GM18519 (cell line): ENCODE measurements at regions not wholly inside any gene's neighbourhood (a gene's known extent, or its start where the extent isn't known, plus 50 kb on each side); places are given as distances from the start of the nearest gene placed in this dataset.

ENCODE experiments used
- ATAC-seq: cut with Tn5 transposase; IDR thresholded peaks from one replicate; pipeline ENCODE4 v1.9.1; 2021; ENCODE audit warnings: mild to moderate bottlenecking, moderate library complexity; ENCODE audit not compliant: unreplicated experiment, low FRiP score

- ATAC-seq = no peak
Measured at GRCh38 chr1:69284508-69284907, 283.2 kb upstream of the LRRC7 start.

- ATAC-seq = no peak
Measured at GRCh38 chr1:69288416-69288815, 279.3 kb upstream of the LRRC7 start.

GRCh38 chr1:69290291-69290690, 277.4 kb upstream of the LRRC7 start:
- ATAC-seq = no peak

GRCh38 chr1:69291541-69291940, 276.2 kb upstream of the LRRC7 start:
- ATAC-seq = no peak

GRCh38 chr1:69292833-69293232, 274.9 kb upstream of the LRRC7 start:
- no peak for ATAC-seq

- no peak for ATAC-seq
Measured at GRCh38 chr1:69294171-69294570, 273.6 kb upstream of the LRRC7 start.

- no peak for ATAC-seq
Measured at GRCh38 chr1:69295265-69295664, 272.5 kb upstream of the LRRC7 start.

GRCh38 chr1:69305621-69306020, 262.1 kb upstream of the LRRC7 start:
- no peak for ATAC-seq

GRCh38 chr1:69312055-69312732, 255.5 kb upstream of the LRRC7 start:
- no peak for ATAC-seq

- ATAC-seq = no peak
Measured at GRCh38 chr1:69313118-69313517, 254.6 kb upstream of the LRRC7 start.

GRCh38 chr1:69315416-69315815, 252.3 kb upstream of the LRRC7 start:
- no peak for ATAC-seq

- ATAC-seq = no peak
Measured at GRCh38 chr1:69315823-69316222, 251.9 kb upstream of the LRRC7 start.

- no peak for ATAC-seq
Measured at GRCh38 chr1:69319287-69319686, 248.4 kb upstream of the LRRC7 start.

- ATAC-seq = peak; percentile 69
Measured at GRCh38 chr1:69320757-69321211, 246.9 kb upstream of the LRRC7 start.

- no peak for ATAC-seq
Measured at GRCh38 chr1:69321311-69321710, 246.4 kb upstream of the LRRC7 start.

- no peak for ATAC-seq
Measured at GRCh38 chr1:69328186-69328585, 239.5 kb upstream of the LRRC7 start.

GRCh38 chr1:69363236-69363635, 204.5 kb upstream of the LRRC7 start:
- no peak for ATAC-seq

- ATAC-seq = no peak
Measured at GRCh38 chr1:69373520-69373919, 194.2 kb upstream of the LRRC7 start.

GRCh38 chr1:69376408-69376807, 191.3 kb upstream of the LRRC7 start:
- no peak for ATAC-seq

GRCh38 chr1:69377507-69377906, 190.2 kb upstream of the LRRC7 start:
- no peak for ATAC-seq

- ATAC-seq = no peak
Measured at GRCh38 chr1:69388044-69388443, 179.7 kb upstream of the LRRC7 start.

GRCh38 chr1:69400128-69400527, 167.6 kb upstream of the LRRC7 start:
- ATAC-seq = no peak

GRCh38 chr1:69401879-69402278, 165.8 kb upstream of the LRRC7 start:
- ATAC-seq = no peak
